GM21423 (cell line): ENCODE measurements at regions not wholly inside any gene's neighbourhood (a gene's known extent, or its start where the extent isn't known, plus 50 kb on each side); places are given as distances from the start of the nearest gene placed in this dataset.

Experiments
- ATAC-seq: cut with Tn5 transposase; IDR thresholded peaks from one replicate; pipeline ENCODE4 v1.9.1; 2021; ENCODE audit warnings: mild to moderate bottlenecking, moderate library complexity; ENCODE audit not compliant: unreplicated experiment

GRCh38 chr20:40457404-40457803 is 231.6 kb downstream of the MAFB start:
- ATAC-seq: no peak

- no peak for ATAC-seq
These were observed 236.3 kb downstream of the MAFB start for GRCh38 chr20:40452758-40453157.

- ATAC-seq: no peak
These were observed 237.5 kb downstream of the MAFB start for GRCh38 chr20:40451552-40451951.

GRCh38 chr20:40449974-40450616 is 238.9 kb downstream of the MAFB start:
- ATAC-seq: no peak

GRCh38 chr20:40449144-40449690 is 239.8 kb downstream of the MAFB start:
- ATAC-seq: no peak

GRCh38 chr20:40446888-40447287 is 242.1 kb downstream of the MAFB start:
- no peak for ATAC-seq

GRCh38 chr20:40444516-40444915 is 244.5 kb downstream of the MAFB start:
- ATAC-seq: no peak

- ATAC-seq: no peak
These were observed 245.3 kb downstream of the MAFB start for GRCh38 chr20:40443753-40444152.

GRCh38 chr20:40442181-40442963 is 246.7 kb downstream of the MAFB start:
- ATAC-seq: no peak

- no peak for ATAC-seq
These were observed 247.3 kb downstream of the MAFB start for GRCh38 chr20:40441771-40442170.

- ATAC-seq: no peak
These were observed 250.7 kb downstream of the MAFB start for GRCh38 chr20:40438161-40438830.

GRCh38 chr20:40436011-40436410 is 253.0 kb downstream of the MAFB start:
- ATAC-seq: no peak

- ATAC-seq: no peak
These were observed 253.7 kb downstream of the MAFB start for GRCh38 chr20:40435146-40435895.

- no peak for ATAC-seq
These were observed 254.9 kb downstream of the MAFB start for GRCh38 chr20:40434122-40434521.

- ATAC-seq: no peak
These were observed 255.6 kb downstream of the MAFB start for GRCh38 chr20:40433341-40433861.

- ATAC-seq: no peak
These were observed 257.4 kb downstream of the MAFB start for GRCh38 chr20:40431611-40432010.

GRCh38 chr20:40431112-40431511 is 257.9 kb downstream of the MAFB start:
- no peak for ATAC-seq

GRCh38 chr20:40427026-40427425 is 262.0 kb downstream of the MAFB start:
- ATAC-seq: no peak

GRCh38 chr20:40424695-40425094 is 264.3 kb downstream of the MAFB start:
- ATAC-seq: no peak

GRCh38 chr20:40422656-40423055 is 266.4 kb downstream of the MAFB start:
- ATAC-seq: no peak

GRCh38 chr20:40416274-40416673 is 272.8 kb downstream of the MAFB start:
- ATAC-seq: no peak
